Endothelial cell of umbilical vein (primary cell): ENCODE measurements at regions not wholly inside any gene's neighbourhood (a gene's known extent, or its start where the extent isn't known, plus 50 kb on each side); places are given as distances from the start of the nearest gene placed in this dataset.

Experiments
- BruUV-seq: library from RNA; stranded (reverse); fragments of 400-500 nt; replicated peaks from 2 replicates; lab custom pipeline; 2021; lab: Mats Ljungman, UMichigan
- CTCF ChIA-PET: fragments of 300-600, 350-600 bp; sonication (Branson Sonifier 250); formaldehyde crosslinking; loops from one replicate; lab custom pipeline; 2021; ENCODE audit warnings: antibody characterized with exemption, inconsistent platforms; lab: Charles Lee
- POLR2A ChIA-PET: fragments of 300-600, 350-600 bp; sonication (Branson Sonifier 250); formaldehyde crosslinking; loops from one replicate; lab custom pipeline; 2021; ENCODE audit warnings: antibody characterized with exemption, inconsistent platforms; lab: Charles Lee
- DNase-seq: peaks from one replicate; pipeline ENCODE4 v3.0.0-alpha.2; 2011; ENCODE audit warnings: low read depth, low spot score
- FAIRE-seq: peaks from 2 replicates; lab custom pipeline; 2011; peaks lifted over from hg19 to GRCh38; lab: Jason Lieb, UNC
- H2AFZ ChIP-seq: 2 replicates; pipeline ENCODE4 v1.6.0; 2012; ENCODE audit warnings: low read depth, low read length, control low read depth, inconsistent platforms
- H3K27ac ChIP-seq: 2 replicates; pipeline ENCODE4 v1.5.1; 2011; ENCODE audit warnings: low read depth, mild to moderate bottlenecking, control low read depth, low read length, moderate library complexity; ENCODE audit not compliant: insufficient read depth
- H3K27me3 ChIP-seq, 2 experiments: 2 replicates each; pipeline versions ENCODE4 v1.6.0 to v1.6.1; 2011; ENCODE audit warnings: low read length in 2 of 2, mixed read lengths in 1 of 2; ENCODE audit not compliant: control insufficient read depth in 2 of 2, insufficient read depth in 2 of 2
- H3K36me3 ChIP-seq, 2 experiments: 2 replicates in 1 of 2; 3 replicates in 1 of 2; pipeline ENCODE4 v1.5.1; 2011; ENCODE audit warnings: low read length in 2 of 2, mild to moderate bottlenecking in 1 of 2, moderate library complexity in 1 of 2; ENCODE audit not compliant: control insufficient read depth in 2 of 2, insufficient read depth in 2 of 2; ENCODE audit errors: extremely low read depth in 1 of 2
- H3K4me1 ChIP-seq: 3 replicates; pipeline ENCODE4 v1.5.1; 2011; ENCODE audit warnings: mild to moderate bottlenecking, low read length; ENCODE audit not compliant: control insufficient read depth, insufficient read depth; ENCODE audit errors: extremely low read depth
- H3K4me2 ChIP-seq: 2 replicates; pipeline ENCODE4 v1.6.1; 2011; ENCODE audit warnings: low read length, control low read depth, mixed read lengths; ENCODE audit not compliant: insufficient read depth
- H3K4me3 ChIP-seq, 3 experiments: fragments of 200-600 bp in 1 of 3; sonication (generic), shearing (Covaris generic) in 1 of 3; replicated peaks in 1 of 3; 2 replicates each; pipeline ENCODE4 v1.5.1; 2011 to 2016; ENCODE audit warnings: control low read depth in 3 of 3, low read length in 3 of 3, mild to moderate bottlenecking in 2 of 3, inconsistent platforms in 1 of 3, low read depth in 1 of 3, moderate library complexity in 1 of 3; ENCODE audit not compliant: insufficient read depth in 1 of 3
- H3K79me2 ChIP-seq: 2 replicates; pipeline ENCODE4 v1.6.0; 2012; ENCODE audit warnings: low read length, inconsistent platforms; ENCODE audit not compliant: control insufficient read depth, insufficient read depth
- H3K9ac ChIP-seq: replicated peaks from 2 replicates; pipeline ENCODE3; 2011; ENCODE audit warnings: low read length, control low read depth; ENCODE audit not compliant: insufficient read depth; ENCODE audit errors: extremely low read depth
- H3K9me1 ChIP-seq: replicated peaks from 3 replicates; pipeline ENCODE4 v1.6.0; 2011; ENCODE audit warnings: mild to moderate bottlenecking, low read length; ENCODE audit not compliant: control insufficient read depth, insufficient read depth; ENCODE audit errors: extremely low read depth
- H3K9me3 ChIP-seq: replicated peaks from 2 replicates; pipeline ENCODE4 v1.5.1; 2012; ENCODE audit warnings: low read length, inconsistent platforms; ENCODE audit not compliant: control insufficient read depth, insufficient read depth
- H4K20me1 ChIP-seq: replicated peaks from 2 replicates; pipeline ENCODE3; 2011; ENCODE audit warnings: mild to moderate bottlenecking, low read length; ENCODE audit not compliant: control insufficient read depth, insufficient read depth; ENCODE audit errors: extremely low read depth
- EZH2 ChIP-seq: IDR thresholded peaks from 2 replicates; pipeline ENCODE4 v1.6.1; 2012; ENCODE audit warnings: borderline replicate concordance, low read depth, mild to moderate bottlenecking, moderate library complexity, low read length, inconsistent platforms; ENCODE audit not compliant: severe bottlenecking
- FOS ChIP-seq: IDR thresholded peaks from 2 replicates; pipeline ENCODE4 v1.6.1; 2011; ENCODE audit warnings: mild to moderate bottlenecking, low read length, moderate library complexity, borderline replicate concordance; ENCODE audit not compliant: insufficient read depth
- GATA2 ChIP-seq: IDR thresholded peaks from 2 replicates; pipeline ENCODE4 v1.7.0; 2011; ENCODE audit warnings: low read depth, mild to moderate bottlenecking, moderate library complexity, mixed read lengths, low read length; ENCODE audit not compliant: insufficient read length, insufficient read depth
- JUN ChIP-seq: IDR thresholded peaks from 2 replicates; pipeline ENCODE4 v1.6.1; 2011; ENCODE audit warnings: borderline replicate concordance, low read depth; ENCODE audit not compliant: insufficient read length, insufficient read depth
- MYC ChIP-seq: IDR thresholded peaks from one replicate; pipeline ENCODE4 v1.6.1; 2011; ENCODE audit warnings: mild to moderate bottlenecking, low read depth, low read length
- POLR2A ChIP-seq: IDR thresholded peaks from 2 replicates; pipeline ENCODE4 v1.6.1; 2012; ENCODE audit warnings: low read depth, mild to moderate bottlenecking, control low read depth, low read length
- POLR2AphosphoS5 ChIP-seq: IDR thresholded peaks from 2 replicates; pipeline ENCODE4 v1.6.1; 2012; ENCODE audit warnings: low read depth, mild to moderate bottlenecking, control low read depth, low read length, moderate library complexity; ENCODE audit not compliant: insufficient read depth
- dilution Hi-C: fragments of 300-500 bp; cut with MboI; formaldehyde crosslinking; loops from one replicate; pipeline ENCODE4 v1.15.0; 2019; ENCODE audit warnings: low sequenced_read_pairs; ENCODE audit not compliant: extremely low pct_ligation_motif_present
- intact Hi-C: fragments of 100-400 bp; cut with micrococcal nuclease; formaldehyde crosslinking; loops from one replicate; pipeline ENCODE4 v1.10.0; 2022
- TF ChIP-seq, protein P1 (sequence below), 2 donors: IDR thresholded peaks; 1 replicate in 1 of 2; 2 replicates in 1 of 2; pipeline ENCODE4 v1.5.1; 2011; ENCODE audit warnings: low read length in 2 of 2, mild to moderate bottlenecking in 2 of 2, moderate library complexity in 2 of 2, control low read depth in 1 of 2, inconsistent platforms in 1 of 2, low read depth in 1 of 2; ENCODE audit not compliant: insufficient read depth in 1 of 2; ENCODE audit errors: extremely low read depth in 1 of 2
- TF ChIP-seq, protein P2 (sequence below): IDR thresholded peaks from 2 replicates; pipeline ENCODE4 v1.6.1; 2011; ENCODE audit not compliant: insufficient read depth, insufficient read length

DNA sequence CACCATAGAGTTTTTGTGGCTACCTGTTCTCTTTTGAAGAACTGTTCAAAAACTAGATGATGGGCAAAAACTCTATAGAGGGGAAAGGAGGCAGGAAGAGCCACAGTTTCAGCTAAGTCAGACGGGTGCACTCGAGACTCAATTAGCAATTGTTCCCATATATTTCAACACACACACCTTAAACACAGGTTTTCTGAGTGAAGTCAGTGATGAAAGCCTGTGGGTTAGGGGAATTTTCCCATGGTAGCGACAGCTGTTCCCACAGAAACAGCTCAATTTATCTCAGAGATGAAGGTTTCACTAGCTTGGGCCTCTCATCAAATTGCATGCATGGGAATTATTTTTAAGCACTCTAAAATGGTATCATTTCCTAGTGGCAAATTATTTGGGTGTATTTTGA, 143.4 kb downstream of the ZIC5 start:
- ChIA-PET CTCF (no interaction called here), POLR2A (no interaction called here)
- Histone ChIP-seq H4K20me1 (no peaks in the 10 kb centered on the region), H3K9ac (no peak overlapping the region), H3K4me3 (no peak overlapping the region), H3K27me3 (no peaks in the 10 kb centered on the region), H3K4me2 (no peak overlapping the region), H3K27ac (no peak overlapping the region), H3K4me1 (no peaks in the 10 kb centered on the region), H3K9me1 (no peaks in the 10 kb centered on the region), H2AFZ (no peak overlapping the region), H3K79me2 (no peaks in the 10 kb centered on the region), H3K36me3 (no peaks in the 10 kb centered on the region), H3K9me3 (no peaks in the 10 kb centered on the region)
- FAIRE-seq (no peak), DNase-seq (no peak)
- TF ChIP-seq JUN, result no peak
- no peak for TF ChIP-seq POLR2A
- no peak for TF ChIP-seq POLR2AphosphoS5
- TF ChIP-seq GATA2, result no peak
- TF ChIP-seq, protein P1, sequence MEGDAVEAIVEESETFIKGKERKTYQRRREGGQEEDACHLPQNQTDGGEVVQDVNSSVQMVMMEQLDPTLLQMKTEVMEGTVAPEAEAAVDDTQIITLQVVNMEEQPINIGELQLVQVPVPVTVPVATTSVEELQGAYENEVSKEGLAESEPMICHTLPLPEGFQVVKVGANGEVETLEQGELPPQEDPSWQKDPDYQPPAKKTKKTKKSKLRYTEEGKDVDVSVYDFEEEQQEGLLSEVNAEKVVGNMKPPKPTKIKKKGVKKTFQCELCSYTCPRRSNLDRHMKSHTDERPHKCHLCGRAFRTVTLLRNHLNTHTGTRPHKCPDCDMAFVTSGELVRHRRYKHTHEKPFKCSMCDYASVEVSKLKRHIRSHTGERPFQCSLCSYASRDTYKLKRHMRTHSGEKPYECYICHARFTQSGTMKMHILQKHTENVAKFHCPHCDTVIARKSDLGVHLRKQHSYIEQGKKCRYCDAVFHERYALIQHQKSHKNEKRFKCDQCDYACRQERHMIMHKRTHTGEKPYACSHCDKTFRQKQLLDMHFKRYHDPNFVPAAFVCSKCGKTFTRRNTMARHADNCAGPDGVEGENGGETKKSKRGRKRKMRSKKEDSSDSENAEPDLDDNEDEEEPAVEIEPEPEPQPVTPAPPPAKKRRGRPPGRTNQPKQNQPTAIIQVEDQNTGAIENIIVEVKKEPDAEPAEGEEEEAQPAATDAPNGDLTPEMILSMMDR (IDR thresholded peaks at IDR 0.05; ENCODE audit: extremely low read depth in 1 of 2, insufficient read depth in 1 of 2, low read depth in 1 of 2, low read length in 2 of 2), result no peak
- TF ChIP-seq, protein P2, sequence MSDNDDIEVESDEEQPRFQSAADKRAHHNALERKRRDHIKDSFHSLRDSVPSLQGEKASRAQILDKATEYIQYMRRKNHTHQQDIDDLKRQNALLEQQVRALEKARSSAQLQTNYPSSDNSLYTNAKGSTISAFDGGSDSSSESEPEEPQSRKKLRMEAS, result no peak
- TF ChIP-seq FOS, result no peak
- no peak for TF ChIP-seq EZH2
- TF ChIP-seq MYC, result no peak
- intact Hi-C loops, result no loop called here
- dilution Hi-C loops, result no loop called here
- BruUV-seq, result no TSS peak
